ENCODE measurements at regions not wholly inside any gene's neighbourhood (a gene's known extent, or its start where the extent isn't known, plus 50 kb on each side); places are given as distances from the start of the nearest gene placed in this dataset.

GRCh38 chr9:8052991-8053390, 253.4 kb upstream of the DMAC1 start:
- no peak for TF ChIP-seq CTCF (IDR thresholded peaks at IDR 0.05)
- TF ChIP-seq POLR2A (IDR thresholded peaks at IDR 0.05), result no peak
